DND-41 (cell line): ENCODE measurements at regions not wholly inside any gene's neighbourhood (a gene's known extent, or its start where the extent isn't known, plus 50 kb on each side); places are given as distances from the start of the nearest gene placed in this dataset.
"Not testable (repeated sequence)": the region's sequence is repeated elsewhere in the genome, so short reads cannot be mapped to it uniquely, and the experiment has no call there.

Experiments
- EZH2 ChIP-seq: IDR thresholded peaks from 3 replicates; pipeline ENCODE4 v1.6.1; 2012; ENCODE audit warnings: borderline replicate concordance, low read depth, mild to moderate bottlenecking, moderate library complexity, low read length, inconsistent platforms; ENCODE audit not compliant: severe bottlenecking
- TF ChIP-seq, protein P1 (sequence below): IDR thresholded peaks from 2 replicates; pipeline ENCODE4 v1.5.1; 2012; ENCODE audit warnings: borderline replicate concordance, low read length, moderate library complexity, mild to moderate bottlenecking; ENCODE audit not compliant: poor library complexity, severe bottlenecking; ENCODE audit errors: extremely low read depth

DNA sequence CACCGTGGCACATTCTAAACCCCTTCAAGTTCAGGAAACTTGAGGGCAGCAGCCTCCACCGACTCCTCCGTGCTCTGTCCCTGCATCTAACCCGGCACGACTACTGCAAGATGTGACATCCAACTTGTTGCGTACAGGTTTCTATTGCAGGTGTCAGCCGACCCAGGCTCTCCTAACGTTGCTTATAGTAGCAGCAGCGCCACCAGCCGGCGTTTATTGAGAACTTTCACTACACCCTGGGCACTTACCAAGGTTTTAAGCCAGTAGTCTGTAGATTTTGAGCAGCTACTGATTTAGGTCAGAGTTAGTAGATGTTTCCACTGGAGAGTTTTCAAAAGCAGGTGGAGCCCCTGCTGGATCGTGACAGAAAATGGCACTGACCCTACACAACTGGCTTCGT is 123.8 kb upstream of the PRKX start:
- TF ChIP-seq, protein P1, sequence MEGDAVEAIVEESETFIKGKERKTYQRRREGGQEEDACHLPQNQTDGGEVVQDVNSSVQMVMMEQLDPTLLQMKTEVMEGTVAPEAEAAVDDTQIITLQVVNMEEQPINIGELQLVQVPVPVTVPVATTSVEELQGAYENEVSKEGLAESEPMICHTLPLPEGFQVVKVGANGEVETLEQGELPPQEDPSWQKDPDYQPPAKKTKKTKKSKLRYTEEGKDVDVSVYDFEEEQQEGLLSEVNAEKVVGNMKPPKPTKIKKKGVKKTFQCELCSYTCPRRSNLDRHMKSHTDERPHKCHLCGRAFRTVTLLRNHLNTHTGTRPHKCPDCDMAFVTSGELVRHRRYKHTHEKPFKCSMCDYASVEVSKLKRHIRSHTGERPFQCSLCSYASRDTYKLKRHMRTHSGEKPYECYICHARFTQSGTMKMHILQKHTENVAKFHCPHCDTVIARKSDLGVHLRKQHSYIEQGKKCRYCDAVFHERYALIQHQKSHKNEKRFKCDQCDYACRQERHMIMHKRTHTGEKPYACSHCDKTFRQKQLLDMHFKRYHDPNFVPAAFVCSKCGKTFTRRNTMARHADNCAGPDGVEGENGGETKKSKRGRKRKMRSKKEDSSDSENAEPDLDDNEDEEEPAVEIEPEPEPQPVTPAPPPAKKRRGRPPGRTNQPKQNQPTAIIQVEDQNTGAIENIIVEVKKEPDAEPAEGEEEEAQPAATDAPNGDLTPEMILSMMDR, result not testable (repeated sequence)
- not testable (repeated sequence) for TF ChIP-seq EZH2
